H1 (cell line): ENCODE measurements at regions not wholly inside any gene's neighbourhood (a gene's known extent, or its start where the extent isn't known, plus 50 kb on each side); places are given as distances from the start of the nearest gene placed in this dataset.

Experiments
- CTCF ChIA-PET: fragments of 300-600 bp; sonication (Branson Sonifier 250); formaldehyde crosslinking; loops from one replicate; lab custom pipeline; 2021; ENCODE audit not compliant: partially characterized antibody; lab: Charles Lee
- POLR2A ChIA-PET: fragments of 300-600 bp; sonication (Branson Sonifier 250); formaldehyde crosslinking; loops from one replicate; lab custom pipeline; 2021; ENCODE audit warnings: inconsistent platforms; ENCODE audit not compliant: partially characterized antibody; lab: Charles Lee
- DNase-seq, 2 experiments: peaks; one replicate each; pipeline versions ENCODE4 v3.0.0 to v3.0.0-alpha.2; 2010 to 2022; ENCODE audit warnings: low spot score in 2 of 2, low read depth in 1 of 2, mixed read lengths in 1 of 2
- FAIRE-seq: peaks from 2 replicates; lab custom pipeline; 2011; peaks lifted over from hg19 to GRCh38; lab: Jason Lieb, UNC
- H2AFZ ChIP-seq: 2 replicates; pipeline ENCODE4 v1.8.1; 2012; ENCODE audit warnings: low read length, inconsistent platforms
- H2AK5ac ChIP-seq: 2 replicates; pipeline ENCODE4 v1.6.1; 2013; ENCODE audit warnings: low read depth, low read length
- H2BK120ac ChIP-seq: replicated peaks from 2 replicates; pipeline ENCODE3; 2013; ENCODE audit warnings: low read depth, low read length, inconsistent platforms
- H2BK12ac ChIP-seq: 2 replicates; pipeline ENCODE4 v1.6.1; 2013; ENCODE audit warnings: low read depth, low read length
- H2BK15ac ChIP-seq: 2 replicates; pipeline ENCODE4 v1.6.1; 2013; ENCODE audit warnings: low read length
- H2BK20ac ChIP-seq: 2 replicates; pipeline ENCODE4 v1.6.1; 2013; ENCODE audit warnings: low read length
- H2BK5ac ChIP-seq: 2 replicates; pipeline ENCODE4 v1.6.1; 2013; ENCODE audit warnings: low read depth, low read length
- H3K14ac ChIP-seq: 2 replicates; pipeline ENCODE4 v1.6.1; 2013; ENCODE audit warnings: inconsistent platforms; ENCODE audit not compliant: insufficient read length
- H3K18ac ChIP-seq: 2 replicates; pipeline ENCODE4 v1.6.1; 2013; ENCODE audit warnings: low read length; ENCODE audit errors: extremely low read depth
- H3K23ac ChIP-seq: 2 replicates; pipeline ENCODE4 v1.6.1; 2013; ENCODE audit warnings: inconsistent platforms; ENCODE audit not compliant: insufficient read length
- H3K23me2 ChIP-seq: 2 replicates; pipeline ENCODE4 v1.6.1; 2013; ENCODE audit warnings: low read depth, low read length
- H3K27ac ChIP-seq: 2 replicates; pipeline ENCODE4 v1.6.1; 2011; ENCODE audit warnings: low read depth, low read length, inconsistent platforms
- H3K27me3 ChIP-seq, 4 experiments: replicated peaks in 1 of 4; 1 replicate in 1 of 4; 2 replicates in 3 of 4; pipeline versions ENCODE4 v1.6.1 to v1.8.1; 2011 to 2013; ENCODE audit warnings: low read length in 3 of 4, mild to moderate bottlenecking in 3 of 4, inconsistent platforms in 2 of 4, mixed read lengths in 2 of 4, moderate library complexity in 1 of 4; ENCODE audit not compliant: control insufficient read depth in 3 of 4, insufficient read depth in 3 of 4; ENCODE audit errors: extremely low read depth in 1 of 4
- H3K36me3 ChIP-seq, 4 experiments: 2 replicates each; pipeline versions ENCODE4 v1.6.1 to v1.8.1; 2011 to 2013; ENCODE audit warnings: mild to moderate bottlenecking in 4 of 4, low read length in 3 of 4, moderate library complexity in 2 of 4, control low read depth in 1 of 4, inconsistent platforms in 1 of 4; ENCODE audit not compliant: insufficient read depth in 4 of 4, control insufficient read depth in 2 of 4
- H3K4ac ChIP-seq: replicated peaks from 2 replicates; pipeline ENCODE3; 2013; ENCODE audit warnings: low read length, low read depth, mixed read lengths, inconsistent platforms; ENCODE audit not compliant: insufficient read length
- H3K4me1 ChIP-seq, 4 experiments: replicated peaks in 1 of 4; 1 replicate in 1 of 4; 2 replicates in 3 of 4; pipeline versions ENCODE4 v1.6.1 to v1.8.1; 2011 to 2013; ENCODE audit warnings: low read length in 3 of 4, inconsistent platforms in 2 of 4, mixed read lengths in 1 of 4; ENCODE audit not compliant: insufficient read depth in 4 of 4, control insufficient read depth in 3 of 4
- H3K4me2 ChIP-seq, 2 experiments: 2 replicates each; pipeline versions ENCODE4 v1.6.1 to v1.8.1; 2011 to 2013; ENCODE audit warnings: low read depth in 2 of 2, low read length in 2 of 2, control low read depth in 1 of 2, inconsistent platforms in 1 of 2, mild to moderate bottlenecking in 1 of 2; ENCODE audit not compliant: insufficient read depth in 1 of 2
- H3K4me3 ChIP-seq, 4 experiments: fragments of 200-600, 300-600 bp in 1 of 4; sonication (generic), shearing (Covaris generic), sonication (Bioruptor Twin) in 1 of 4; 2 replicates each; pipeline versions ENCODE4 v1.5.1 to v1.8.1; 2011 to 2016; ENCODE audit warnings: low read length in 4 of 4, low read depth in 3 of 4, control low read depth in 2 of 4, inconsistent platforms in 2 of 4, mild to moderate bottlenecking in 2 of 4, mixed read lengths in 1 of 4, moderate library complexity in 1 of 4; ENCODE audit not compliant: insufficient read depth in 2 of 4; ENCODE audit errors: extremely low read depth in 1 of 4
- H3K56ac ChIP-seq: replicated peaks from 2 replicates; pipeline ENCODE3; 2013; ENCODE audit warnings: low read depth, mild to moderate bottlenecking, mixed read lengths, low read length, inconsistent platforms; ENCODE audit not compliant: insufficient read length
- H3K79me1 ChIP-seq: 2 replicates; pipeline ENCODE4 v1.6.1; 2013; ENCODE audit warnings: low read depth, low read length, control low read depth
- H3K79me2 ChIP-seq, 2 experiments: 2 replicates each; pipeline versions ENCODE4 v1.6.1 to v1.8.1; 2012 to 2013; ENCODE audit warnings: low read length in 2 of 2, mild to moderate bottlenecking in 2 of 2, inconsistent platforms in 1 of 2; ENCODE audit not compliant: insufficient read depth in 2 of 2, control insufficient read depth in 1 of 2
- H3K9ac ChIP-seq, 4 experiments: replicated peaks in 1 of 4; 1 replicate in 1 of 4; 2 replicates in 3 of 4; pipeline versions ENCODE4 v1.6.1 to v1.8.1; 2011 to 2013; ENCODE audit warnings: low read depth in 3 of 4, low read length in 3 of 4, control low read depth in 2 of 4, mild to moderate bottlenecking in 2 of 4, moderate library complexity in 2 of 4, inconsistent platforms in 1 of 4; ENCODE audit errors: extremely low read depth in 1 of 4
- H3K9me3 ChIP-seq, 2 experiments: 2 replicates each; pipeline versions ENCODE4 v1.6.1 to v1.8.1; 2012 to 2013; ENCODE audit warnings: mild to moderate bottlenecking in 2 of 2, moderate library complexity in 2 of 2, control low read depth in 1 of 2, inconsistent platforms in 1 of 2, low read depth in 1 of 2, low read length in 1 of 2, mixed read lengths in 1 of 2; ENCODE audit not compliant: insufficient read depth in 2 of 2
- H4K20me1 ChIP-seq, 2 experiments: replicated peaks in 1 of 2; 2 replicates each; pipeline versions ENCODE3 to v1.8.1; 2011 to 2013; ENCODE audit warnings: inconsistent platforms in 2 of 2, low read length in 2 of 2, mild to moderate bottlenecking in 1 of 2; ENCODE audit not compliant: insufficient read depth in 2 of 2, control insufficient read depth in 1 of 2
- H4K5ac ChIP-seq: 2 replicates; pipeline ENCODE4 v1.6.1; 2013; ENCODE audit warnings: low read length, low read depth, mixed read lengths, inconsistent platforms; ENCODE audit not compliant: insufficient read length
- H4K8ac ChIP-seq: 2 replicates; pipeline ENCODE4 v1.8.0; 2013; ENCODE audit warnings: mild to moderate bottlenecking, moderate library complexity, low read length, inconsistent platforms; ENCODE audit not compliant: insufficient read depth; ENCODE audit errors: extremely low read depth
- H4K91ac ChIP-seq: replicated peaks from 2 replicates; pipeline ENCODE3; 2013; ENCODE audit warnings: low read length, mixed read lengths, inconsistent platforms; ENCODE audit not compliant: insufficient read length
- CHD1 ChIP-seq: IDR thresholded peaks from 2 replicates; pipeline ENCODE4 v1.6.1; 2012; ENCODE audit warnings: low read depth, low read length, improper control_type of control experiment
- E2F6 ChIP-seq: IDR thresholded peaks from 2 replicates; pipeline ENCODE4 v1.6.1; 2012; ENCODE audit warnings: inconsistent platforms
- EZH2 ChIP-seq: fragments of 200-600 bp; sonication (generic); IDR thresholded peaks from 2 replicates; pipeline ENCODE4 v1.7.1; 2012; ENCODE audit warnings: low read depth, mild to moderate bottlenecking, moderate library complexity, low read length, inconsistent platforms; ENCODE audit not compliant: severe bottlenecking
- RAD21 ChIP-seq, 2 experiments: IDR thresholded peaks in 1 of 2; conservative IDR thresholded peaks in 1 of 2; 2 replicates each; pipeline ENCODE4 v1.6.1; 2011; ENCODE audit warnings: low read depth in 2 of 2, low read length in 2 of 2, improper control_type of control experiment in 1 of 2, inconsistent platforms in 1 of 2, mild to moderate bottlenecking in 1 of 2, moderate library complexity in 1 of 2
- RBBP5 ChIP-seq: IDR thresholded peaks from 2 replicates; pipeline ENCODE4 v1.7.1; 2012; ENCODE audit warnings: low read depth, mild to moderate bottlenecking, inconsistent platforms, low read length, moderate library complexity, borderline replicate concordance
- SP2 ChIP-seq: IDR thresholded peaks from 2 replicates; pipeline ENCODE4 v1.6.1; 2012; ENCODE audit warnings: mild to moderate bottlenecking, low read length, inconsistent platforms
- WGBS, 2 experiments: shearing (Covaris generic) in 1 of 2; methylation state at CpG; one replicate each; pipeline versions ENCODE4 v1.1.6 to v1.1.7; 2013 to 2015; ENCODE audit warnings: low lambda C conversion rate in 2 of 2, mixed read lengths in 2 of 2, inconsistent platforms in 1 of 2, low coverage in 1 of 2, missing lambda C conversion rate in 1 of 2; ENCODE audit not compliant: insufficient replicate concordance in 2 of 2, insufficient coverage in 1 of 2, insufficient read length in 1 of 2; ENCODE audit errors: extremely low coverage in 1 of 2, missing lambda C conversion rate in 1 of 2; 5-methylcytosine and 5-hydroxymethylcytosine counted together

GRCh38 chr10:132994811-132995210 is 52.4 kb upstream of the CFAP46 start:
- WGBS, 2 experiments: 90% methylated on average over 15 of the region's 15 CpGs; no CpG with 5 or more reads in 1 of the 2 experiments
- Histone ChIP-seq H4K5ac (no peak overlapping the region), H4K8ac (no peak overlapping the region), H3K27me3 (no peaks in the 10 kb centered on the region), H2BK120ac (no peak overlapping the region), H4K91ac (no peak overlapping the region), H3K23ac (no peak overlapping the region), H3K4me2 (no peak overlapping the region), H3K4ac (no peak overlapping the region), H3K9me3 (no peaks in the 10 kb centered on the region), H2BK15ac (no peak overlapping the region), H2AFZ (no peak overlapping the region; the same call in 1 of the 2 replicates), H3K9ac (no peak overlapping the region), H3K23me2 (no peaks in the 10 kb centered on the region), H3K14ac (no peak overlapping the region), H3K79me2 (no peaks in the 10 kb centered on the region), H3K56ac (no peak overlapping the region), H3K18ac (no peak overlapping the region), H2AK5ac (no peak overlapping the region), H3K27ac (no peak overlapping the region), H3K4me1 (no peaks in the 10 kb centered on the region), H2BK5ac (no peak overlapping the region), H3K4me3 (no peak overlapping the region), H2BK12ac (no peak overlapping the region), H4K20me1 (peaks cover 0 to 3% of the 10 kb centered on the region in 2 experiments), H3K79me1 (no peaks in the 10 kb centered on the region), H2BK20ac (no peak overlapping the region), H3K36me3 (no peaks in the 10 kb centered on the region)
- POLR2A ChIA-PET: no interaction called here
- no peak for FAIRE-seq
- no peak for DNase-seq
- CTCF ChIA-PET: interaction anchor here (0.9 to 1.3 kb wide), 6 partner anchors 9 to 148 kb away, joined by 3 to 6 read pairs (median 4); no protein-coding TSS in a partner anchor
- no peak for TF ChIP-seq RBBP5
- no peak for TF ChIP-seq EZH2
- TF ChIP-seq SP2: no peak
- no peak for TF ChIP-seq RAD21 (IDR thresholded peaks at IDR 0.05 in 1 of 2, conservative IDR thresholded peaks at IDR 0.05 in 1 of 2; ENCODE audit: low read depth in 2 of 2, low read length in 2 of 2)
- TF ChIP-seq CHD1: no peak
- TF ChIP-seq E2F6: no peak
